ENCODE measurements at regions not wholly inside any gene's neighbourhood (a gene's known extent, or its start where the extent isn't known, plus 50 kb on each side); places are given as distances from the start of the nearest gene placed in this dataset.
A peak's percentile ranks its signal among the peaks of the same experiment; 100 is the strongest.
"Not testable (repeated sequence)": the region's sequence is repeated elsewhere in the genome, so short reads cannot be mapped to it uniquely, and the experiment has no call there.

GRCh38 chr4:38278255-38278654, 318.1 kb downstream of the PTTG2 start:
- DNase-seq (ENCODE audit: low read depth): no peak

DNA sequence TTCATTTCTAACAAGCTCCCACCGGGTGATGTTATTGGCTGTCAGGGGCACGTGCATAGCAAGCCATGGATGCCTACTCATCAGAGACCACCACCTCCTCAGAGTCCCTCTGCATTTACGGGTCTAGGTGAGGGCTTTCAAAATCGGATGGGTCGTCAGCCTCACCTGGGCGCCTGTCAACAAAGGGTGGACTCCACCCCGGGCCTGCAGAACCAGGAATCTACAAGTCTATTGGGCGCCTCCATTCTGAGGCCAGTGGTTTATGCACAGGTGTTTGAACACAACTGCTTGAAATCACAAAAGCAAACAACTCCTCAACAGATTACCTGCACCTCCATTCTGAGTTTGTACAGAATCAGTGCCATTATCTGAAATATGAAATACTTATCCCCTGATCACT, 318.9 kb downstream of the PTTG2 start:
- DNase-seq (ENCODE audit: low read depth): no peak

- DNase-seq (ENCODE audit: low read depth): no peak
Observed at GRCh38 chr4:38279650-38280322, 319.6 kb downstream of the PTTG2 start.

GRCh38 chr4:38280323-38280706, 320.1 kb downstream of the PTTG2 start:
- no peak for DNase-seq (ENCODE audit: low read depth)

- peak; percentile 19 for DNase-seq (ENCODE audit: low read depth)
Observed at GRCh38 chr4:38281371-38282071, 321.3 kb downstream of the PTTG2 start.

- DNase-seq (ENCODE audit: low read depth): no peak
Observed at GRCh38 chr4:38283724-38284123, 323.5 kb downstream of the PTTG2 start.

GRCh38 chr4:38284294-38285030, 324.3 kb downstream of the PTTG2 start:
- DNase-seq (ENCODE audit: low read depth): no peak

GRCh38 chr4:38287101-38287851, 327.1 kb downstream of the PTTG2 start:
- no peak for DNase-seq (ENCODE audit: low read depth)

DNA sequence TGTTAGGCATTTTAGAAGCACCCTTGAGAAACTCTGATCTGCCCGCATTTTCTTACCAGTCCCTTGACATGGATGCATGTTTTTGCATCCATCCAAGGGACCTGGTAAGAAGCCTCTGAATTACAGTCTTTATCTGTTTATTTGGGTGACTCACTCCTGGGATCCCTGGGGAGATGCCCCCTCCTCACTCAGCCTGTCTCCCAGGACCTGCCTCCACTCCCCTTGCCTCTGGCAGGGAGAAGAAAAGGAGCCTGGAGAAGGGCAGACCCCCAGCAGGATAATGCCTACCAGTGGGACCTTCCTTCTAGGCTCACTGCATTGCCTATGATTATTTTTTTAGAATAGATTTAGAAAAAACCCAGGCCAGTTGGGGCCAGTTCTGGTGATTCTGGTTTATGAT, 329.4 kb downstream of the PTTG2 start:
- DNase-seq (ENCODE audit: low read depth): no peak

- DNase-seq (ENCODE audit: low read depth): no peak
Observed at GRCh38 chr4:38290366-38290765, 330.2 kb downstream of the PTTG2 start.

DNA sequence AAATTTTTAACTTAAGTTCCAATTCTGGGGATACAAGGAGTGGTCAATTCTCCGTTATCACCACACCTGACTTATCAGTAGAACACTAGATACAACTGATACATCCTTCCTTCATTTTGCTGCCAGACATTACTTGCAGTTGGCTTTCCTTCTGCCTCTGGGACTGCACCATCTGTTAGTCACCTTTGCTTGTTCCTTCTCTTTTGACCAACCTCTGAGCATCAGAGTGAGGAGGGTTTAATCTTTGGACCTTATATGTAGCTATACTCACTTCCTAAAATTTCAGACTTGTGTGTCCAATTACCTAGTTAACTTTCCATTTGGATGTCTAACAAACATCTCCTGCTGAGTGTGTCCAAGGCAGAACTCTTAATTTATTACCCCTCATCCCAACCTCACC, 330.7 kb downstream of the PTTG2 start:
- DNase-seq (ENCODE audit: low read depth): no peak

DNA sequence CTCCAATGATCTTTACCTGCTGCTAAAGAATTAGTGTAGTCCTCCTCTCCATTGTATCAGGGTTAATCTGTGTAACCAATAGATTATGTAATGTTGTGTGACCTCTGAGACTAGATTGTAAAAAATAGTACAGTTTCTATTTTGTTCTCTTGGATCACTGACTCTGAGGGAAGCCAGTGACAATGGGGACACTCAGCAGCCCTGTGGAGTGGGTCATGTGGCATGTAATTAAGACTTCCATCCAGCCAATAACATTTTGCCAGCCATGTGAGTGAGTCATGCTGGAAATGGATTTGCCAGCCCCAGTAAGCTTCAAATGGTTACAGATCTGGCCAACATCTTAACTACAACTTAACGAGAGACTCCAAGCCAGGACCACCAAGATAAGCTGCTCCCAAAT, 332.3 kb downstream of the PTTG2 start:
- no peak for DNase-seq (ENCODE audit: low read depth)

GRCh38 chr4:38294238-38294637, 334.0 kb downstream of the PTTG2 start:
- no peak for DNase-seq (ENCODE audit: low read depth)

- no peak for DNase-seq (ENCODE audit: low read depth)
Observed at GRCh38 chr4:38297061-38297460, 336.9 kb downstream of the PTTG2 start.

- no peak for DNase-seq (ENCODE audit: low read depth)
Observed at GRCh38 chr4:38298868-38299713, 338.9 kb downstream of the PTTG2 start.

DNA sequence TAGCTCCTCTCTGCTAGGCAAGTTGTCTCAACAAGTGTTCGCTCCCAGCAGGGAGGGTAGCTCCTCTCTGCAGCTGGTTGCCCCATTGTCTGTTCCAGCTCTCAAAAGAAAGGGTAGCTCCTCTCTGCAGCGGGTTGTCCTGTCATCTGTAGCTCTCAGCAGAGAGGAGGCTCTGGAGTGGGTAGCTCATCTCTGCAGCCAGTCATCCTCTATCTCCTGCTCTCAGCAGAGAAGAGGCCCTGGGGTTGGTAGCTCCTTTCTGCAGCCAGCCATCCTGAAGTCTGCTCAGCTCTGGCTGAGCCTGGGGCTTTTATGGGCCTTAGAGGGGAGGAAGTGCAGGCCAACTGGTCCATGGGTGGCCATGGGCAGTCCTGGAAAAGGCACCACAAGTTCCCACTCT, 342.7 kb downstream of the PTTG2 start:
- no peak for DNase-seq (ENCODE audit: low read depth)

DNA sequence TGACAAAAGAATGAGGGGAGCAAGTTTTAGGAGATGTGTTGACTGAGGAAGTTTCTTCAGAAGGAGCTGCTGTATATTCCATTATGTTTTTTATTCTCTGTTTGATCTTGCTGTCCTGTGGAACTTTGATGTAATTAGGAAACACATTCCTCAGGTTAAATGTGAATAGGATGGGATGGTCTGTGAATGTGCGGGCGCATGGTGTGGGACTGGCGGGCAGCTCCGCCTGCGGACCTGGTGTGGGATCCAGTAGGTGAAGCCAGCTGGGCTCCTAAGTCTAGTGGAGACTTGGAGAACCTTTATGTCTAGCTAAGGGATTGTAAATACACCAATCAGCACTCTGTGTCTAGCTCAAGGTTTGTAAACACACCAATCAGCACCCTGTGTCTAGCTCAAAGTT, 344.3 kb downstream of the PTTG2 start:
- not testable (repeated sequence) for DNase-seq (ENCODE audit: low read depth)

- no peak for DNase-seq (ENCODE audit: low read depth)
Observed at GRCh38 chr4:38306482-38307071, 346.4 kb downstream of the PTTG2 start.

GRCh38 chr4:38308728-38309311, 348.6 kb downstream of the PTTG2 start:
- DNase-seq (ENCODE audit: low read depth): no peak

GRCh38 chr4:38309471-38309870, 349.3 kb downstream of the PTTG2 start:
- no peak for DNase-seq (ENCODE audit: low read depth)
